ENCODE measurements at regions not wholly inside any gene's neighbourhood (a gene's known extent, or its start where the extent isn't known, plus 50 kb on each side); places are given as distances from the start of the nearest gene placed in this dataset.

DNA sequence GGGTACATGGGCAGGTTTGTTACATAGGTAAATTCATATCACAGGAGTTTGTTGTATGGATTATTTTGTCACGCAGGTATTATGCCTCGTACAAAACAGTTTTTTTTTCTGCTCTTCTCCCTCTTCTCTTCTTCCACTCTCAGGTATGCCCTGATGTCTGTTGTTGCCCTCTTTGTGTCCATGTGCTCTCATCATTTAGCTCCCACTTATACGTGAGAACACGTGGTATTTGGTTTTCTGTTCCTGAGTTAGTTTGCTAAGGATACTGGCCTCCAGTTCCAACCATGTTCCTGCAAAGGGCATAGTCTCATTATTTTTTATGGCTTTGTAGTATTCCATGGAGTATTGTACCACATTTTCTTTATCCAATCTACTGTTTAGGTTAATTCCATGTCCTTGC lies 65.7 kb downstream of the UNC5CL start:
- Histone ChIP-seq H3K36me3 (ENCODE audit: insufficient read depth, low read length) (no peaks in the 10 kb centered on the region), H3K9ac (ENCODE audit: insufficient read length) (no peak overlapping the region)
- no peak for TF ChIP-seq EZH2 (IDR thresholded peaks at IDR 0.05)
- no peak for TF ChIP-seq POLR2AphosphoS5 (IDR thresholded peaks at IDR 0.05; ENCODE audit: borderline replicate concordance, low read depth, low read length)
- TF ChIP-seq FOXP2 (optimal IDR thresholded peaks at IDR 0.05; ENCODE audit: control extremely low read depth, extremely low read length, insufficient read depth), result no peak

GRCh38 chr6:40972814-40973213 lies 66.2 kb downstream of the UNC5CL start:
- Histone ChIP-seq H3K27ac (no peak overlapping the region), H3K36me3 (ENCODE audit: insufficient read depth, low read length) (no peaks in the 10 kb centered on the region), H3K9ac (ENCODE audit: insufficient read length) (no peak overlapping the region), H3K9me3 (ENCODE audit: low read depth, low read length) (no peaks in the 10 kb centered on the region), H3K4me3 (no peak overlapping the region)
- TF ChIP-seq FOXP2 (optimal IDR thresholded peaks at IDR 0.05; ENCODE audit: control extremely low read depth, extremely low read length, insufficient read depth), result no peak
- no peak for TF ChIP-seq EZH2 (IDR thresholded peaks at IDR 0.05)
- no peak for TF ChIP-seq POLR2AphosphoS5 (IDR thresholded peaks at IDR 0.05; ENCODE audit: borderline replicate concordance, low read depth, low read length)
- DNase-seq (ENCODE audit: low read depth, low spot score), result no peak

More for the DNA sequence above, 65.7 kb downstream of the UNC5CL start:
- Histone ChIP-seq H3K9me3 (ENCODE audit: low read depth, low read length) (no peaks in the 10 kb centered on the region), H3K27ac (no peak overlapping the region), H3K4me3 (no peak overlapping the region)
- no peak for DNase-seq (ENCODE audit: low read depth, low spot score)

DNA sequence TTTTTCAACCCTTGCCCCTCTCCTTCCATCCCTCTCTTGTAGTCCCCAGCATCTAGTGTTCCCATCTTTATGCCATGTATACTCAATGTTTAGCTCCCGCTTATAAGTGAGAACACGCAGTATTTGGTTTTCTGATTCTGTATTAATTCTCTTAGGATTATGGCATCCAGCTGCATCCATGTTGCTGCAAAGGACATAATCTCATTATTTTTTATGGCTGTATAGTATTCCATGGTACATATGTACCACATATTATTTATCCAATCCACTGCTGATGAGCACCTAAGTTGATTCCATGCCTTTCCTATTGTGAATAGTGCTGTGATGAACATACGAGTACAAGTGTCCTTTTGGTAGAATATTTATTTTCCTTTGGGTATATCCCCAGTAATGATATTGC lies 66.8 kb downstream of the UNC5CL start:
- DNase-seq (ENCODE audit: low read depth, low spot score), result no peak
- no peaks in the 10 kb centered on the region for H3K9me3 ChIP-seq (ENCODE audit: low read depth, low read length)
- no peaks in the 10 kb centered on the region for H3K36me3 ChIP-seq (ENCODE audit: insufficient read depth, low read length)
- H3K4me3 ChIP-seq, result no peak overlapping the region
- TF ChIP-seq FOXP2 (optimal IDR thresholded peaks at IDR 0.05; ENCODE audit: control extremely low read depth, extremely low read length, insufficient read depth) (no peak), EZH2 (IDR thresholded peaks at IDR 0.05) (no peak), POLR2AphosphoS5 (IDR thresholded peaks at IDR 0.05; ENCODE audit: borderline replicate concordance, low read depth, low read length) (no peak)
- no peak overlapping the region for H3K9ac ChIP-seq (ENCODE audit: insufficient read length)
- no peak overlapping the region for H3K27ac ChIP-seq

- no peak for DNase-seq (ENCODE audit: low read depth, low spot score)
- no peaks in the 10 kb centered on the region for H3K9me3 ChIP-seq (ENCODE audit: low read depth, low read length)
- H3K4me3 ChIP-seq, result no peak overlapping the region
- TF ChIP-seq FOXP2 (optimal IDR thresholded peaks at IDR 0.05; ENCODE audit: control extremely low read depth, extremely low read length, insufficient read depth) (no peak), EZH2 (IDR thresholded peaks at IDR 0.05) (no peak), POLR2AphosphoS5 (IDR thresholded peaks at IDR 0.05; ENCODE audit: borderline replicate concordance, low read depth, low read length) (no peak)
- H3K9ac ChIP-seq (ENCODE audit: insufficient read length), result no peak overlapping the region
- no peak overlapping the region for H3K27ac ChIP-seq
- no peaks in the 10 kb centered on the region for H3K36me3 ChIP-seq (ENCODE audit: insufficient read depth, low read length)
Observed at GRCh38 chr6:40968620-40969164, 70.3 kb downstream of the UNC5CL start.

DNA sequence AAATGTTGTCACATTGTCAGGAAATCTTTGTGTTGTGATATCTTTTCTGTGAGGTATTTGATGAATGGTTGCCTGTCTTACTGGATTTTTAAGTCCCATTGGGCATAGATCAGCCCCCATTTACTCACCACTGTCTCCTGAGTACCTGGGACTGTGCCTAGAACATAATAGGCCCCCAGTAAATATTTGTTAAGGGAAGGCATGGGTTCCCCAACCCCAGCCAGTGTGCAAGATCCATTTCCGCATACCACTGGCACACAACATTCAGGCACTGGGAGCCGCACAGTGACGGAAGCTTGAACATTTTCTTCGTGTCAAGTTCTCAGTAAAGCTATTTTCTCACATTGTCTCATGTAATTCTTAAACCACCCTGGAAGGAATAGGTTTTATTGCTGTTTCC lies 72.2 kb downstream of the UNC5CL start:
- H3K36me3 ChIP-seq (ENCODE audit: insufficient read depth, low read length), result no peaks in the 10 kb centered on the region
- no peak for DNase-seq (ENCODE audit: low read depth, low spot score)
- no peak overlapping the region for H3K4me3 ChIP-seq
- no peak overlapping the region for H3K27ac ChIP-seq
- TF ChIP-seq POLR2AphosphoS5 (IDR thresholded peaks at IDR 0.05; ENCODE audit: borderline replicate concordance, low read depth, low read length) (no peak), EZH2 (IDR thresholded peaks at IDR 0.05) (no peak)
- no peaks in the 10 kb centered on the region for H3K9me3 ChIP-seq (ENCODE audit: low read depth, low read length)
- H3K9ac ChIP-seq (ENCODE audit: insufficient read length), result no peak overlapping the region

DNA sequence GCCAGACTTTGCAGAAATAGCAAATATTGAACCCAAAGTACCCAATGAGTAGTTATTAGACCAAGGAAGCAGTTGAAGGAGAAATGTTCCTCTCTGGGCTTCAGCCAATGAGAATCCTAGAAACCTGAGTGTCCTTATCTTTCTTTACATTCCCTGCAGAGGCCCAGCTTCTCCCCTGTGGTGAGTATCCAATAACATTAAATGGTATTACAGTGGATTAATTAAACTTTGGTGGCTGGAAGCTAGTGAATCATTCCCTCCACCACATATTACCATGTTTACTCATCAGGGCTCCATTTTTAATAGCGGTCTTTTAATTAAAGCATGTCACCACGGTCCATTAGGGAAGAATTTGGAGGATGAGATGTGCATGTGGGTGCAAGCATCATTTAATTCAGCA lies 74.0 kb downstream of the UNC5CL start:
- Histone ChIP-seq H3K27ac (no peak overlapping the region), H3K36me3 (ENCODE audit: insufficient read depth, low read length) (no peaks in the 10 kb centered on the region), H3K4me3 (no peak overlapping the region), H3K9me3 (ENCODE audit: low read depth, low read length) (no peaks in the 10 kb centered on the region), H3K9ac (ENCODE audit: insufficient read length) (no peak overlapping the region)
- TF ChIP-seq EZH2 (IDR thresholded peaks at IDR 0.05), result no peak
- no peak for TF ChIP-seq POLR2AphosphoS5 (IDR thresholded peaks at IDR 0.05; ENCODE audit: borderline replicate concordance, low read depth, low read length)
- TF ChIP-seq FOXP2 (optimal IDR thresholded peaks at IDR 0.05; ENCODE audit: control extremely low read depth, extremely low read length, insufficient read depth), result no peak
- DNase-seq (ENCODE audit: low read depth, low spot score), result no peak

DNA sequence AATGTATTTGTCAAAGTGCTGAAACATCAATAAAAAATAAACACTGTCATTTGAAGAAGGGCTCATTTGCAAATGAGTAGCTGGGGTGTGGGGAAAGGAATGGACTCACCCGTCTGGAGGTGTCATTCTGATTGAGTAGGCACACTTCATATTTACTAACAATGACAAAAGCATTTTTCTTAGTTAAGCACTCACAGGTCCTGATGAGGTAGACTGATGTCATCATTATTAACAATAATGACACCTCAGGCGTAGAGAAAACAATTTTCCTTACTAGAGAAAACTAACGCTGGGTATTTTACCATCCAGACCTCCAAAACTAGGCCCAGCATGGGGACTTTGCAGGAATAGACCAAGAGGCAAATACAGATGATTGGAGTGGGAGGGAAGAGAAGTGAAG lies 76.0 kb downstream of the UNC5CL start:
- H3K4me3 ChIP-seq, result no peak overlapping the region
- DNase-seq (ENCODE audit: low read depth, low spot score), result no peak
- no peaks in the 10 kb centered on the region for H3K9me3 ChIP-seq (ENCODE audit: low read depth, low read length)
- H3K27ac ChIP-seq, result no peak overlapping the region
- H3K36me3 ChIP-seq (ENCODE audit: insufficient read depth, low read length), result no peaks in the 10 kb centered on the region
- TF ChIP-seq FOXP2 (optimal IDR thresholded peaks at IDR 0.05; ENCODE audit: control extremely low read depth, extremely low read length, insufficient read depth), result no peak
- H3K9ac ChIP-seq (ENCODE audit: insufficient read length), result no peak overlapping the region

DNA sequence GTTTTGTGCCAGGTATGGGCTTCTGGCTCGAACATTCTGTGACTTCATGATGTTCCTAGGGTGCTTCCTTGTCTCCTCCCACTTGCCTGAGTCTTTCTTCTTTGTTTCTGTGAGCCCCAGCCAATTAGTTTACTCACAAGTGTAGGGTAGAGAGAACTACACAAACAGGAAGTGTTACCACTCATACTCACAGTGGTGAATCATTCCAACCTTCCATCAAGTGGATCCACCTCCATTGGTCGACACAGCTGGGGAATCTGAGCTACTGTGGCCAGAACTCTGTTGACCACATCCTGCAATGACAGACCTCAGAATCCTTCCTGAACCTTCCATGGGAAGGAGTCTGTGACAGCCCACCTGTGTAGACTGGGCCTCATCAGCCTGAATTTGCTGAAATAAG lies 76.8 kb downstream of the UNC5CL start:
- Histone ChIP-seq H3K9me3 (ENCODE audit: low read depth, low read length) (no peaks in the 10 kb centered on the region), H3K9ac (ENCODE audit: insufficient read length) (no peak overlapping the region), H3K4me3 (no peak overlapping the region), H3K36me3 (ENCODE audit: insufficient read depth, low read length) (no peaks in the 10 kb centered on the region), H3K27ac (no peak overlapping the region)
- TF ChIP-seq FOXP2 (optimal IDR thresholded peaks at IDR 0.05; ENCODE audit: control extremely low read depth, extremely low read length, insufficient read depth), result no peak
- no peak for TF ChIP-seq EZH2 (IDR thresholded peaks at IDR 0.05)
- TF ChIP-seq POLR2AphosphoS5 (IDR thresholded peaks at IDR 0.05; ENCODE audit: borderline replicate concordance, low read depth, low read length), result no peak
- no peak for DNase-seq (ENCODE audit: low read depth, low spot score)

- DNase-seq (ENCODE audit: low read depth, low spot score), result no peak
- H3K9ac ChIP-seq (ENCODE audit: insufficient read length), result no peak overlapping the region
- H3K27ac ChIP-seq, result no peak overlapping the region
- TF ChIP-seq FOXP2 (optimal IDR thresholded peaks at IDR 0.05; ENCODE audit: control extremely low read depth, extremely low read length, insufficient read depth), result no peak
- TF ChIP-seq EZH2 (IDR thresholded peaks at IDR 0.05), result no peak
- TF ChIP-seq POLR2AphosphoS5 (IDR thresholded peaks at IDR 0.05; ENCODE audit: borderline replicate concordance, low read depth, low read length), result no peak
- H3K36me3 ChIP-seq (ENCODE audit: insufficient read depth, low read length), result no peaks in the 10 kb centered on the region
- no peaks in the 10 kb centered on the region for H3K9me3 ChIP-seq (ENCODE audit: low read depth, low read length)
- no peak overlapping the region for H3K4me3 ChIP-seq
Observed at GRCh38 chr6:40961831-40962230, 77.2 kb downstream of the UNC5CL start.

All from SK-N-MC (cell line).